H1 (cell line): ENCODE measurements at regions not wholly inside any gene's neighbourhood (a gene's known extent, or its start where the extent isn't known, plus 50 kb on each side); places are given as distances from the start of the nearest gene placed in this dataset.
A peak's percentile ranks its signal among the peaks of the same experiment; 100 is the strongest.

Experiments
- CTCF ChIA-PET: fragments of 300-600 bp; sonication (Branson Sonifier 250); formaldehyde crosslinking; loops from one replicate; lab custom pipeline; 2021; ENCODE audit not compliant: partially characterized antibody; lab: Charles Lee
- POLR2A ChIA-PET: fragments of 300-600 bp; sonication (Branson Sonifier 250); formaldehyde crosslinking; loops from one replicate; lab custom pipeline; 2021; ENCODE audit warnings: inconsistent platforms; ENCODE audit not compliant: partially characterized antibody; lab: Charles Lee
- DNase-seq, 2 experiments: peaks; one replicate each; pipeline versions ENCODE4 v3.0.0 to v3.0.0-alpha.2; 2010 to 2022; ENCODE audit warnings: low spot score in 2 of 2, low read depth in 1 of 2, mixed read lengths in 1 of 2
- FAIRE-seq: peaks from 2 replicates; lab custom pipeline; 2011; peaks lifted over from hg19 to GRCh38; lab: Jason Lieb, UNC
- H2AFZ ChIP-seq: 2 replicates; pipeline ENCODE4 v1.8.1; 2012; ENCODE audit warnings: low read length, inconsistent platforms
- H2AK5ac ChIP-seq: 2 replicates; pipeline ENCODE4 v1.6.1; 2013; ENCODE audit warnings: low read depth, low read length
- H2BK120ac ChIP-seq: replicated peaks from 2 replicates; pipeline ENCODE3; 2013; ENCODE audit warnings: low read depth, low read length, inconsistent platforms
- H2BK12ac ChIP-seq: 2 replicates; pipeline ENCODE4 v1.6.1; 2013; ENCODE audit warnings: low read depth, low read length
- H2BK15ac ChIP-seq: 2 replicates; pipeline ENCODE4 v1.6.1; 2013; ENCODE audit warnings: low read length
- H2BK20ac ChIP-seq: 2 replicates; pipeline ENCODE4 v1.6.1; 2013; ENCODE audit warnings: low read length
- H2BK5ac ChIP-seq: 2 replicates; pipeline ENCODE4 v1.6.1; 2013; ENCODE audit warnings: low read depth, low read length
- H3K14ac ChIP-seq: 2 replicates; pipeline ENCODE4 v1.6.1; 2013; ENCODE audit warnings: inconsistent platforms; ENCODE audit not compliant: insufficient read length
- H3K18ac ChIP-seq: 2 replicates; pipeline ENCODE4 v1.6.1; 2013; ENCODE audit warnings: low read length; ENCODE audit errors: extremely low read depth
- H3K23ac ChIP-seq: 2 replicates; pipeline ENCODE4 v1.6.1; 2013; ENCODE audit warnings: inconsistent platforms; ENCODE audit not compliant: insufficient read length
- H3K23me2 ChIP-seq: 2 replicates; pipeline ENCODE4 v1.6.1; 2013; ENCODE audit warnings: low read depth, low read length
- H3K27ac ChIP-seq: 2 replicates; pipeline ENCODE4 v1.6.1; 2011; ENCODE audit warnings: low read depth, low read length, inconsistent platforms
- H3K27me3 ChIP-seq, 4 experiments: replicated peaks in 1 of 4; 1 replicate in 1 of 4; 2 replicates in 3 of 4; pipeline versions ENCODE4 v1.6.1 to v1.8.1; 2011 to 2013; ENCODE audit warnings: low read length in 3 of 4, mild to moderate bottlenecking in 3 of 4, inconsistent platforms in 2 of 4, mixed read lengths in 2 of 4, moderate library complexity in 1 of 4; ENCODE audit not compliant: control insufficient read depth in 3 of 4, insufficient read depth in 3 of 4; ENCODE audit errors: extremely low read depth in 1 of 4
- H3K36me3 ChIP-seq, 4 experiments: 2 replicates each; pipeline versions ENCODE4 v1.6.1 to v1.8.1; 2011 to 2013; ENCODE audit warnings: mild to moderate bottlenecking in 4 of 4, low read length in 3 of 4, moderate library complexity in 2 of 4, control low read depth in 1 of 4, inconsistent platforms in 1 of 4; ENCODE audit not compliant: insufficient read depth in 4 of 4, control insufficient read depth in 2 of 4
- H3K4ac ChIP-seq: replicated peaks from 2 replicates; pipeline ENCODE3; 2013; ENCODE audit warnings: low read length, low read depth, mixed read lengths, inconsistent platforms; ENCODE audit not compliant: insufficient read length
- H3K4me1 ChIP-seq, 4 experiments: replicated peaks in 1 of 4; 1 replicate in 1 of 4; 2 replicates in 3 of 4; pipeline versions ENCODE4 v1.6.1 to v1.8.1; 2011 to 2013; ENCODE audit warnings: low read length in 3 of 4, inconsistent platforms in 2 of 4, mixed read lengths in 1 of 4; ENCODE audit not compliant: insufficient read depth in 4 of 4, control insufficient read depth in 3 of 4
- H3K4me2 ChIP-seq, 2 experiments: 2 replicates each; pipeline versions ENCODE4 v1.6.1 to v1.8.1; 2011 to 2013; ENCODE audit warnings: low read depth in 2 of 2, low read length in 2 of 2, control low read depth in 1 of 2, inconsistent platforms in 1 of 2, mild to moderate bottlenecking in 1 of 2; ENCODE audit not compliant: insufficient read depth in 1 of 2
- H3K4me3 ChIP-seq, 4 experiments: fragments of 200-600, 300-600 bp in 1 of 4; sonication (generic), shearing (Covaris generic), sonication (Bioruptor Twin) in 1 of 4; 2 replicates each; pipeline versions ENCODE4 v1.5.1 to v1.8.1; 2011 to 2016; ENCODE audit warnings: low read length in 4 of 4, low read depth in 3 of 4, control low read depth in 2 of 4, inconsistent platforms in 2 of 4, mild to moderate bottlenecking in 2 of 4, mixed read lengths in 1 of 4, moderate library complexity in 1 of 4; ENCODE audit not compliant: insufficient read depth in 2 of 4; ENCODE audit errors: extremely low read depth in 1 of 4
- H3K56ac ChIP-seq: replicated peaks from 2 replicates; pipeline ENCODE3; 2013; ENCODE audit warnings: low read depth, mild to moderate bottlenecking, mixed read lengths, low read length, inconsistent platforms; ENCODE audit not compliant: insufficient read length
- H3K79me1 ChIP-seq: 2 replicates; pipeline ENCODE4 v1.6.1; 2013; ENCODE audit warnings: low read depth, low read length, control low read depth
- H3K79me2 ChIP-seq, 2 experiments: 2 replicates each; pipeline versions ENCODE4 v1.6.1 to v1.8.1; 2012 to 2013; ENCODE audit warnings: low read length in 2 of 2, mild to moderate bottlenecking in 2 of 2, inconsistent platforms in 1 of 2; ENCODE audit not compliant: insufficient read depth in 2 of 2, control insufficient read depth in 1 of 2
- H3K9ac ChIP-seq, 4 experiments: replicated peaks in 1 of 4; 1 replicate in 1 of 4; 2 replicates in 3 of 4; pipeline versions ENCODE4 v1.6.1 to v1.8.1; 2011 to 2013; ENCODE audit warnings: low read depth in 3 of 4, low read length in 3 of 4, control low read depth in 2 of 4, mild to moderate bottlenecking in 2 of 4, moderate library complexity in 2 of 4, inconsistent platforms in 1 of 4; ENCODE audit errors: extremely low read depth in 1 of 4
- H3K9me3 ChIP-seq, 2 experiments: 2 replicates each; pipeline versions ENCODE4 v1.6.1 to v1.8.1; 2012 to 2013; ENCODE audit warnings: mild to moderate bottlenecking in 2 of 2, moderate library complexity in 2 of 2, control low read depth in 1 of 2, inconsistent platforms in 1 of 2, low read depth in 1 of 2, low read length in 1 of 2, mixed read lengths in 1 of 2; ENCODE audit not compliant: insufficient read depth in 2 of 2
- H4K20me1 ChIP-seq, 2 experiments: replicated peaks in 1 of 2; 2 replicates each; pipeline versions ENCODE3 to v1.8.1; 2011 to 2013; ENCODE audit warnings: inconsistent platforms in 2 of 2, low read length in 2 of 2, mild to moderate bottlenecking in 1 of 2; ENCODE audit not compliant: insufficient read depth in 2 of 2, control insufficient read depth in 1 of 2
- H4K5ac ChIP-seq: 2 replicates; pipeline ENCODE4 v1.6.1; 2013; ENCODE audit warnings: low read length, low read depth, mixed read lengths, inconsistent platforms; ENCODE audit not compliant: insufficient read length
- H4K8ac ChIP-seq: 2 replicates; pipeline ENCODE4 v1.8.0; 2013; ENCODE audit warnings: mild to moderate bottlenecking, moderate library complexity, low read length, inconsistent platforms; ENCODE audit not compliant: insufficient read depth; ENCODE audit errors: extremely low read depth
- H4K91ac ChIP-seq: replicated peaks from 2 replicates; pipeline ENCODE3; 2013; ENCODE audit warnings: low read length, mixed read lengths, inconsistent platforms; ENCODE audit not compliant: insufficient read length
- CREB1 ChIP-seq: IDR thresholded peaks from 2 replicates; pipeline ENCODE4 v1.6.1; 2012; ENCODE audit warnings: inconsistent platforms
- EGR1 ChIP-seq: IDR thresholded peaks from 2 replicates; pipeline ENCODE4 v1.6.1; 2011; ENCODE audit warnings: low read depth, low read length, borderline replicate concordance
- POU5F1 ChIP-seq: IDR thresholded peaks from 2 replicates; pipeline ENCODE4 v1.6.1; 2011; ENCODE audit warnings: low read depth, mild to moderate bottlenecking, low read length, moderate library complexity
- TAF1 ChIP-seq: IDR thresholded peaks from 2 replicates; pipeline ENCODE4 v1.6.1; 2011; ENCODE audit warnings: mild to moderate bottlenecking, low read depth, low read length
- WGBS, 2 experiments: shearing (Covaris generic) in 1 of 2; methylation state at CpG; one replicate each; pipeline versions ENCODE4 v1.1.6 to v1.1.7; 2013 to 2015; ENCODE audit warnings: low lambda C conversion rate in 2 of 2, mixed read lengths in 2 of 2, inconsistent platforms in 1 of 2, low coverage in 1 of 2, missing lambda C conversion rate in 1 of 2; ENCODE audit not compliant: insufficient replicate concordance in 2 of 2, insufficient coverage in 1 of 2, insufficient read length in 1 of 2; ENCODE audit errors: extremely low coverage in 1 of 2, missing lambda C conversion rate in 1 of 2; 5-methylcytosine and 5-hydroxymethylcytosine counted together
- TF ChIP-seq, protein P1 (sequence below): IDR thresholded peaks from 2 replicates; pipeline ENCODE4 v1.6.1; 2011; ENCODE audit warnings: low read length, improper control_type of control experiment

DNA sequence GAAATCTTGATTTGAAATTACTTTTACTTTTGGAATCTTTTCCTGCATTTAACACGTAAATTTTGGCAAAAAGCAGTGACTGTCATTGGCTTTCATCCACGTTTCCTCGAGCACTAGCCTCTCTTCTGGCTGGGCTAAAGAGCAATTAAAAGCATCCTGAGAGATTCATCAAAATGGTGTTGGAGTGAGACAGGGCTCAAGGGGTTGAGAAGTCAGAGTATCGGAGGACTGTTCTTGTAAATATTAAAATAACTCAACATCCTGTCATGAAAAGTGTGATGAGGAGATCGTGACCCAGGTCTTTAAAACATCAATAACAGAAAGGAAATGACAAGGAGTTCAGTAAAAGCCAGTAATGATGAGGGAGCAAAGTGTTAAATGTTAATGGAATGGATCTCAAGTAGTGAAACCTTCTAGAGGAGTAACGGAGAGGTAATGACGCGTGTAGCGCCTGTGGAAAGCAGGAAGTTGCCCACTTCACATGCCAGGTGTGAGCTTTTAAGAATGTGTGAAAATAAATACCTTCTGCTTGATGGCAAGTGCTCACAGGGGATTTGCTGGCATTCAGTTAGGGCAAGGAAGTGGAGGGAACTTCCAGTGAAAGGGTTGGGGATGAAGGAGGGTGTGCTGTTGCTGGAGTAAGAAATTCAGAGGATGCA is 754.4 kb downstream of the ADCYAP1 start:
- no peak overlapping the region for H2BK12ac ChIP-seq
- no peaks in the 10 kb centered on the region for H3K27me3 ChIP-seq
- no peak overlapping the region for H3K27ac ChIP-seq
- H3K14ac ChIP-seq, result no peak overlapping the region
- H4K20me1 ChIP-seq, result no peaks in the 10 kb centered on the region
- no peak overlapping the region for H2BK15ac ChIP-seq
- ChIA-PET CTCF (interaction anchor here (0.8 kb wide), 1 partner anchor 54 kb away, joined by 3 read pairs; no protein-coding TSS in a partner anchor), POLR2A (no interaction called here)
- no peak overlapping the region for H3K9ac ChIP-seq
- no peaks in the 10 kb centered on the region for H3K9me3 ChIP-seq
- H4K8ac ChIP-seq, result no peak overlapping the region
- H3K4ac ChIP-seq, result no peak overlapping the region
- H3K23me2 ChIP-seq, result no peaks in the 10 kb centered on the region; the same call in 1 of the 2 replicates
- no peak overlapping the region for H3K56ac ChIP-seq
- no peak overlapping the region for H2BK5ac ChIP-seq
- 88% methylated on average over 9 of the region's 9 CpGs; no CpG with 5 or more reads in 1 of the 2 experiments for WGBS, 2 experiments
- no peak overlapping the region for H3K4me3 ChIP-seq
- H3K23ac ChIP-seq, result no peak overlapping the region
- H2AFZ ChIP-seq, result peak overlapping the region; percentile 12
- H2BK120ac ChIP-seq, result no peak overlapping the region
- H4K91ac ChIP-seq, result no peak overlapping the region
- no peak for DNase-seq
- no peak overlapping the region for H2AK5ac ChIP-seq
- H3K79me2 ChIP-seq, result no peaks in the 10 kb centered on the region
- H4K5ac ChIP-seq, result no peak overlapping the region
- no peak for FAIRE-seq
- H3K4me2 ChIP-seq, result no peak overlapping the region
- no peak overlapping the region for H2BK20ac ChIP-seq
- no peaks in the 10 kb centered on the region for H3K36me3 ChIP-seq
- no peaks in the 10 kb centered on the region for H3K4me1 ChIP-seq
- no peaks in the 10 kb centered on the region for H3K79me1 ChIP-seq
- no peak overlapping the region for H3K18ac ChIP-seq
- TF ChIP-seq POU5F1 (no peak), CREB1 (no peak), EGR1 (no peak), TAF1 (no peak)
- TF ChIP-seq, protein P1, sequence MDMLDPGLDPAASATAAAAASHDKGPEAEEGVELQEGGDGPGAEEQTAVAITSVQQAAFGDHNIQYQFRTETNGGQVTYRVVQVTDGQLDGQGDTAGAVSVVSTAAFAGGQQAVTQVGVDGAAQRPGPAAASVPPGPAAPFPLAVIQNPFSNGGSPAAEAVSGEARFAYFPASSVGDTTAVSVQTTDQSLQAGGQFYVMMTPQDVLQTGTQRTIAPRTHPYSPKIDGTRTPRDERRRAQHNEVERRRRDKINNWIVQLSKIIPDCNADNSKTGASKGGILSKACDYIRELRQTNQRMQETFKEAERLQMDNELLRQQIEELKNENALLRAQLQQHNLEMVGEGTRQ, result no peak
